HUDEP-2 (cell line): ENCODE measurements at regions not wholly inside any gene's neighbourhood (a gene's known extent, or its start where the extent isn't known, plus 50 kb on each side); places are given as distances from the start of the nearest gene placed in this dataset.

Source experiments
- DNase-seq, 76 experiments: peaks; one replicate each; lab custom pipeline; 2025; ENCODE audit not compliant: unreplicated experiment in 76 of 76; lab: John Stamatoyannopoulos, UW

DNA sequence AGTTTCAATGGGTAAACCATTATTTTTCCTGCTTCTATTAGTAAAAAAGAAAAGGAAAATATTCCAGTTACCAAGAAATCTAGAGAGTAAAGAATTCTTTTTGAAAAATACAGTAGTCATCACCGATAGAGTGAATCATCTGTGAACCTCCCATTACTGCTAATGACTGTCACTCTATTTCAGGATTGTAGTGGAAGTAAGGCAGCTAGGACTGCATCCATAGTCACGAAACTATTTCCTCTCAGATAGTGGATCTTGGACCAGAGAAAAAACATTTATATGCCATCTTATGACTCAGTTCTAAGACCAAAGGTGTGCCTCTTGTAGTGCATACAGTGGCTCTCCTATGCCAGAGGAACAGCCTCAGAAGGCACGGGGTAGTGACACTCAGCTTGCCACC, 173.9 kb upstream of the PLEKHA5 start:
- DNase-seq, result no peak

GRCh38 chr12:18965203-18965602, 164.3 kb upstream of the PLEKHA5 start:
- DNase-seq, result no peak

DNA sequence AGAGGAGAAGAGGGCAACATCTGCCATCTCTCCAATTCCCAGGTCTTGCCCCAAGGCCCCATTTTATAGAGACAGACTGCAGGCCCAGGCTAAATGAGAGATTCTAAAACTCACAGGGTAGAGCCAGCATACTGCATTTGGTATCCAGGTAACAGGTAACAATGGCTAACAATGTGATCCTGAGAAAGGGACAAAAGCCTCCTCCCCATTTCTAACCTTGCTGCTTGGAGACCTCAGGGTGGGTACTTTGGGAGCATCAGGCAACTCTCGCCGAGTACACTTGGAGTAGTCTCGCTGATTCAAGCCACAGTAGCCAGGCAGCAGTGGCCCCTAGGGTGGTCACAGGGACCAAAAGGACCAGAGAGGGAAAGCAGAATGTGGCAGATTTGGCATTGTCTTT, 162.6 kb upstream of the PLEKHA5 start:
- DNase-seq, result no peak

DNA sequence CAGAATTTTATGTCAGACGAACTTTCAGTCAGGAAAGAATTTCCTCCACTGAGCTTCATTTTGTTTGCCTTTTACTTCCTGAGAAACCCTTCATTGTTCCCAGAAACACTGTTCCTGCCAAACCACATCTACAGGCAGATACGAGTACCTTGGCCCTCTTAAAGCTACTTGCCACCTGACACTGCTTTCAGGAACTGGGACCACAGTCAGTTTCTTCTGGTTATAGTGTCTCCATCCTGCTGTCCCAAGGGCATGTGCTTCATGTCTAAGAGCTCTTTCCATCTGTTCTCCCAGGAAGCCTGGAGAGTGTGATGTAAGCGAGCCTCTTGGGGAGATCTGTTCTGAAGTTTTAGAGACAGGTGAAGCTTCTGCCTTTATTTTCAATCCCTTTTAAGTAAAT, 161.7 kb upstream of the PLEKHA5 start:
- no peak for DNase-seq

- DNase-seq, result no peak
These were observed 160.0 kb upstream of the PLEKHA5 start for GRCh38 chr12:18969512-18969911.

DNA sequence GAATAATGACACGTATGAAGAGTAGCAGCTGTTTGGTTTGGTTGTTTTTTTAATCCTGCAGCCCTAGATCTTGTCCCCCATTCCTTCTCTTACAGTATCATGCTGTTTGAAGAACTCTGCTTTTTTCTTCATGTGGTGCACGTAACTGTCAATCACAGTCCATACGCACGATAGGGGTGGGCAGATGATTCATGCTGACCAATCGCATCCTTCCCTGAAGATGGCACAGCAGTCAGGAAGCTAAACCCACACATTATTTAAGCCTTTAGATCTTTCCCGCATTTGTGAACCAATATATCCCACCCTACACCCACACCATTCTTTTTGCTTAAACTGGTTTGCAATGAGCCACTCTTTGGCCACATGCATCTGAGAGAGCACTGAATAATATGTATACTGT, 158.9 kb upstream of the PLEKHA5 start:
- no peak for DNase-seq

DNA sequence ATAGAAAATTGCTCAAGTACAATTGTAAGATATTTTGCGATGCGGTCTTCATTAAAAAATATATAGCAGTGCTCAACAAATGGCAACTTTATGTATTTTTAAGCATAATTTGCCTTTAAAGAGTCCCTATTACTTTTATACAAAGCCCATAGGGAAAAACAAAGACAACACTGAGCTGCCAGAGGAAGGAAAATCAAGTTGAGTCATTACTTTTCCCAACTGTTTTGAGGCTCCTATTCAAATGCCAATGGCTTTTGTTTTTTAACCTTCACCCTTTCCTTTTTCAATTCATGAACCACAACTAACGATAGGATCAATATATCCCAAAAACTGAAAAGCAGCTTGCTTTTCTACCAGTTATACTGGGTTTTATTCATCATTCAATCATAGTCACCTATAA, 157.6 kb upstream of the PLEKHA5 start:
- DNase-seq, result no peak

- DNase-seq, result no peak
These were observed 153.6 kb upstream of the PLEKHA5 start for GRCh38 chr12:18975933-18976332.

DNA sequence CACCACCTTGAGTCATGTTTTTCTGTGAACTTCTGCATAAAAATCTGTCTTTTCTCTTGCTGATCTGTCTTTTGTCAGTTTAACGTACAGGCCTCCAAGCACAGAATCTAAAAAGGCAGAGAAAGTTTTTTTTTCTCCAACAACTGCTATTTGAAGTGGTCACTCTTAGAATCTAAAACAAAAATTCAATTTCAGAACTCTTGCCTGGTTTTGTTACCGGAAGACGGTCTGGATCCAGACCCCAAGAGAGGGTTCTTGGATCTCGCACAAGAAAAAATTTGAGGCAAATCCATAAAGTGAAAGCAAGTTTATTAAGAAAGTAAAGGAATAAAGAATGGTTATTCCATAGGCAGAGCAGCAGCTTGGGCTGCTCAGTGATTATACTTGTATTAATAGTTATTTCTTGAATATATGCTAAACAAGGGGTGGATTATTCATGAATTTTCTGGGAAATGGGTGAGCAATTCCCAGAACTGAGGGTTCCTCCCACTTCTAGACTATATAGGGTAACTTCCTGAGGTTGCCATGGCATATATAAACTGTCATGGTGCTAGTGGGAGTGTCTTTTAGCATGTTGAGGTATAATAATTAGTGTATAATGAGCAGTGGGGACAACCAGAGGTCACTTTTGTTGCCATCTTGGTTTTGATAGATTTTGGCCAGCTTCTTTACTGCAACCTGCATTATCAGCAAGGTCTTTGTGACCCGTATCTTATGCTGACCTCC, 150.0 kb upstream of the PLEKHA5 start:
- no peak for DNase-seq

GRCh38 chr12:18981732-18982131, 147.8 kb upstream of the PLEKHA5 start:
- no peak for DNase-seq

DNA sequence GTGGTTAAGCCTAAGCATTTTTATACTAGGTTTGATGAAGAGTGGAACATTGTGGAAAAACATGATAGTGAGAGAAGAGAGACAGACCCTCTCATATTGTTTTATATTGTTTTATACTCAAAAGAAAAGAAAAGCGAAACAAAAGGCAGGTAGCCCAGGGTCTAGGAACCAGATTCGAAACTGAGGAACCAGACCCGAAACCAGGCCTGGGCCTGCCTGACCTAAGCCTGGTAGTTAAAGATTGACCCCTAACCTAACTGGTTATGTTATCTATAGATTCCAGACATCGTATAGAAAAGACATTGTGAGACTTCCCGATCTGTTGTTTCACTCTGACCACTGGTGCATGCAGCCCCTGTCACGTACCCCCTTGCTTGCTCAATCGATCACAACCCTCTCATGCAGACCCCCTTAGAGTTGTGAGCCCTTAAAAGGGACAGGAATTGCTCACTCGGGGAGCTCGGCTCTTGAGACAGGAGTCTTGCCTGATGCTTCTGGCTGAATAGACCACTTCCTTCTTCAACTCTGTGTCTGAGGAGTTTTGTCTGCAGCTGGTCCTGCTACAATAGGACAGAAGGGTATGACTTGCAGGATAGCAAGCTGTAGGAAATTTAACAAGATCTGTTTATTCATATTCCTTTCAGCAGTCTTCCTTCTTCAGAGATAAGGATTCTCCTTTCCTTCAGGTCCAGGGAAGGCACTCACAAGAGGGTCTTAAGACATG, 147.1 kb upstream of the PLEKHA5 start:
- DNase-seq, result no peak

DNA sequence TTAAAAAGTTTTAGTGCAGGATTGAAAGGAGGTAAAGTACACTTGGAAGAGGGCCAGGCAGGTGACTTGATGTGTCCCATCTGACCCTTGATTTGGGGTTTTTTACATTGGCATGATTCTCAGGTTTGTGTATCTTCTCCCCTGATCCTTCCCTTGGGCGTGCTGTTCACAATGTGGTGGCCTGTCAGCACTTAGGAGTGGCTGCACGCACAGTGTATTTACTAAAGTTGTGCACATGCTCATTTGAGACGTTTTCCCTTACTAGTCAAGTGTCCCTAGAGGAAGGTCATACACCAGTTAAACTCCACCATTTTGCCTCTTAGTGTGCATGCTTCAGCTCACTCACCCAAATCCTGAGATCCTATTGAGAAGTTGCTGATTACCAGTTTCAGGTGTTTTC, 145.7 kb upstream of the PLEKHA5 start:
- no peak for DNase-seq

GRCh38 chr12:18990856-18991255, 138.7 kb upstream of the PLEKHA5 start:
- DNase-seq, result no peak

DNA sequence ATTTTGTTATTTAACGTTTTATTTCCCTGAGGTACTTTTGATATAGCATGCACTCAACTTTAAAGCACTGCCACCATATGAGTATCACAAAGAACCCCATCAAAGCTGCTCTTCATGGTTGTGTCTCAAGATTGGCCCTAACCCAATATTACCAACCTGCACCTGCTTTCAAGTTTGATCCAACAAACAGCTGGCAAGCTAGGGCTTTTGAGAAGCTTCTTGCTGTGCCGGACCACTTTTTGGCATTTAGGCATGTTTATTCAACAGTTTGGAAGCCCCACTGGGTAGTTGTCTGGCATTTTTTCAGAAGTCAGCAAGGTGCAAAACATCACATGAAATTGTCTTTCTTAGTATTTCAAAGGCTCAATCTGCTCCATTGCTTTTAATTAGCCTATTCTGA, 137.2 kb upstream of the PLEKHA5 start:
- DNase-seq, result no peak

GRCh38 chr12:18998343-18999261, 130.9 kb upstream of the PLEKHA5 start:
- no peak for DNase-seq

GRCh38 chr12:19000836-19001235, 128.7 kb upstream of the PLEKHA5 start:
- no peak for DNase-seq

- DNase-seq, result no peak
These were observed 127.3 kb upstream of the PLEKHA5 start for GRCh38 chr12:19002216-19002615.

DNA sequence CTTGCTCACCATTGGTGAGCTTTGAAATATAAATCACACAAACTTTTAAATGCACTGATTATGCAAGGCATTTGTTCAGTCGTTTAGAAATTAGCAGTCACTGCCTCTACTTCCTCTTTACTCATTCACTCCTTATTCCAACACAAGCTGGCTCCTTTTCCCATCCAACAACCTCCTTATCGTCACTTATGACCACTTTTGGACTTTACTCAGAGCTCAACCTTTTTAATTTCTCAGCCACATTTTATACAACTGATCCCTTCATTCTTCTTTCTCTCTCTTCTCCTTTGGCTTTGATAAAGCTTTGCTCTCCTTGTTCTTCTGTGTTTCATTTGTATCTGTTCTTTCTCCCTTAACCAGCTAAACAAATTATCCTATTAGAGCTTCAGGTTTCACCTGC, 126.4 kb upstream of the PLEKHA5 start:
- DNase-seq, result no peak

- no peak for DNase-seq
These were observed 125.4 kb upstream of the PLEKHA5 start for GRCh38 chr12:19003987-19004619.

GRCh38 chr12:19005257-19005801, 124.2 kb upstream of the PLEKHA5 start:
- no peak for DNase-seq
